ENCODE measurements at regions not wholly inside any gene's neighbourhood (a gene's known extent, or its start where the extent isn't known, plus 50 kb on each side); places are given as distances from the start of the nearest gene placed in this dataset.

DNA sequence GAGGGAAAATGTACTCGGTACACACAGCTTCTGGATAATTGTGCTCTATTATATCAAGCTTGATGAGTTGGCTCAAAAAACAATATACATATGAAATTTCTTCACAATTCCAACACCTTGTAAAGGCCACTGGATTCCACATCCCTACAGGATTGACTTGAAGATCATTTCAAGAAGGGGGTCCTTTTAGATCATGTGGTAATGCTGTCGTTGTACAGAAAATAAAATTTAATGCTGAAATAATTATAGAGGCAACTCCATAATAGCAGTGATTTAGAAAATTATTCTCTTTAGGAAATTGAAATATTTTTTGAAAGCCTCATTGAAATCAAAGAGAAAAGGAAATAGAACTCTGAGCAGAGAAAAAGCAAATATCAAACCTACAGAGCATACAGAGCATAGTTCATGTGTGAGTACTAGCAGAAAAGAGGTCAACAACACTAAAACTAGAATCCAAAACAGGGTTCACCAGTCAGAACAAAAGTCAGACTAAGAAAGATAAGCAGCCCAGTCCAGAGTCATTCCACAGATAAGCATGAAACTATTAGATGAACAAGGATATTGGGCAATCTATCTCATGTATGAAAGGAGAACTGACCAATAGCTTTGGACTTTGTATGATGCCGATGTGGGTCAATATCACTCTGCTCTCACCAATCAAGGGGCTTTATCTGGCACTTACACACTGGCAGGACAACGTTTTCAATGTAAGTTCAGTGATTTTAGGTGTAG, 79.5 kb upstream of the PALMD start (continued):
- TF ChIP-seq, protein P1, sequence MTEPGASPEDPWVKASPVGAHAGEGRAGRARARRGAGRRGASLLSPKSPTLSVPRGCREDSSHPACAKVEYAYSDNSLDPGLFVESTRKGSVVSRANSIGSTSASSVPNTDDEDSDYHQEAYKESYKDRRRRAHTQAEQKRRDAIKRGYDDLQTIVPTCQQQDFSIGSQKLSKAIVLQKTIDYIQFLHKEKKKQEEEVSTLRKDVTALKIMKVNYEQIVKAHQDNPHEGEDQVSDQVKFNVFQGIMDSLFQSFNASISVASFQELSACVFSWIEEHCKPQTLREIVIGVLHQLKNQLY (CRISPR knock-in tag; IDR thresholded peaks at IDR 0.05): peak; percentile 29; the same call in 1 of the 2 replicates
- TF ChIP-seq, protein P2, sequence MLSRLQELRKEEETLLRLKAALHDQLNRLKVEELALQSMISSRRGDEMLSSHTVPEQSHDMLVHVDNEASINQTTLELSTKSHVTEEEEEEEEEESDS (CRISPR knock-in tag; IDR thresholded peaks at IDR 0.05; ENCODE audit: borderline replicate concordance): no peak
- no peak for TF ChIP-seq KDM5A (IDR thresholded peaks at IDR 0.05; ENCODE audit: borderline replicate concordance, low read length)
- no peak for TF ChIP-seq ZNF678 (CRISPR knock-in tag; IDR thresholded peaks at IDR 0.05)
- peak; percentile 86 for TF ChIP-seq MED13 (CRISPR knock-in tag; IDR thresholded peaks at IDR 0.05)
- TF ChIP-seq ZNF772 (CRISPR knock-in tag; IDR thresholded peaks at IDR 0.05): no peak
- no peak for TF ChIP-seq ZSCAN20 (CRISPR knock-in tag; IDR thresholded peaks at IDR 0.05; ENCODE audit: borderline replicate concordance)
- no peak for TF ChIP-seq SMAD9 (CRISPR knock-in tag; IDR thresholded peaks at IDR 0.05)
- no peak for TF ChIP-seq PHB2 (IDR thresholded peaks at IDR 0.05; ENCODE audit: partially characterized antibody)
- no peak for TF ChIP-seq ZNF75D (CRISPR knock-in tag; IDR thresholded peaks at IDR 0.05; ENCODE audit: borderline replicate concordance)
- TF ChIP-seq YY1 (IDR thresholded peaks at IDR 0.05; ENCODE audit: insufficient read depth, insufficient replicate concordance, low read depth, low read length): no peak
- TF ChIP-seq SALL2 (CRISPR knock-in tag; IDR thresholded peaks at IDR 0.05): no peak
- TF ChIP-seq, protein P3, sequence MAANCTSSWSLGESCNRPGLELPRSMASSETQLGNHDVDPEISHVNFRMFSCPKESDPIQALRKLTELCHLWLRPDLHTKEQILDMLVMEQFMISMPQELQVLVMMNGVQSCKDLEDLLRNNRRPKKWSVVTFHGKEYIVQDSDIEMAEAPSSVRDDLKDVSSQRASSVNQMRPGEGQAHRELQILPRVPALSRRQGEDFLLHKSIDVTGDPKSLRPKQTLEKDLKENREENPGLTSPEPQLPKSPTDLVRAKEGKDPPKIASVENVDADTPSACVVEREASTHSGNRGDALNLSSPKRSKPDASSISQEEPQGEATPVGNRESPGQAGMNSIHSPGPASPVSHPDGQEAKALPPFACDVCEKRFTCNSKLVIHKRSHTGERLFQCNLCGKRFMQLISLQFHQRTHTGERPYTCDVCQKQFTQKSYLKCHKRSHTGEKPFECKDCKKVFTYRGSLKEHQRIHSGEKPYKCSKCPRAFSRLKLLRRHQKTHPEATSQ (CRISPR knock-in tag; IDR thresholded peaks at IDR 0.05; ENCODE audit: borderline replicate concordance): no peak; the same call in 1 of the 2 replicates
- TF ChIP-seq, protein P4, sequence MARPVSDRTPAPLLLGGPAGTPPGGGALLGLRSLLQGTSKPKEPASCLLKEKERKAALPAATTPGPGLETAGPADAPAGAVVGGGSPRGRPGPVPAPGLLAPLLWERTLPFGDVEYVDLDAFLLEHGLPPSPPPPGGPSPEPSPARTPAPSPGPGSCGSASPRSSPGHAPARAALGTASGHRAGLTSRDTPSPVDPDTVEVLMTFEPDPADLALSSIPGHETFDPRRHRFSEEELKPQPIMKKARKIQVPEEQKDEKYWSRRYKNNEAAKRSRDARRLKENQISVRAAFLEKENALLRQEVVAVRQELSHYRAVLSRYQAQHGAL (CRISPR knock-in tag; IDR thresholded peaks at IDR 0.05; ENCODE audit: not compliant biosample characterization): no peak
- no peak for TF ChIP-seq ZNF44 (CRISPR knock-in tag; IDR thresholded peaks at IDR 0.05)
- TF ChIP-seq, protein P5, sequence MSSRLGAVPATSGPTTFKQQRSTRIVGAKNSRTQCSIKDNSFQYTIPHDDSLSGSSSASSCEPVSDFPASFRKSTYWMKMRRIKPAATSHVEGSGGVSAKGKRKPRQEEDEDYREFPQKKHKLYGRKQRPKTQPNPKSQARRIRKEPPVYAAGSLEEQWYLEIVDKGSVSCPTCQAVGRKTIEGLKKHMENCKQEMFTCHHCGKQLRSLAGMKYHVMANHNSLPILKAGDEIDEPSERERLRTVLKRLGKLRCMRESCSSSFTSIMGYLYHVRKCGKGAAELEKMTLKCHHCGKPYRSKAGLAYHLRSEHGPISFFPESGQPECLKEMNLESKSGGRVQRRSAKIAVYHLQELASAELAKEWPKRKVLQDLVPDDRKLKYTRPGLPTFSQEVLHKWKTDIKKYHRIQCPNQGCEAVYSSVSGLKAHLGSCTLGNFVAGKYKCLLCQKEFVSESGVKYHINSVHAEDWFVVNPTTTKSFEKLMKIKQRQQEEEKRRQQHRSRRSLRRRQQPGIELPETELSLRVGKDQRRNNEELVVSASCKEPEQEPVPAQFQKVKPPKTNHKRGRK (CRISPR knock-in tag; IDR thresholded peaks at IDR 0.05): no peak
- TF ChIP-seq, protein P6, sequence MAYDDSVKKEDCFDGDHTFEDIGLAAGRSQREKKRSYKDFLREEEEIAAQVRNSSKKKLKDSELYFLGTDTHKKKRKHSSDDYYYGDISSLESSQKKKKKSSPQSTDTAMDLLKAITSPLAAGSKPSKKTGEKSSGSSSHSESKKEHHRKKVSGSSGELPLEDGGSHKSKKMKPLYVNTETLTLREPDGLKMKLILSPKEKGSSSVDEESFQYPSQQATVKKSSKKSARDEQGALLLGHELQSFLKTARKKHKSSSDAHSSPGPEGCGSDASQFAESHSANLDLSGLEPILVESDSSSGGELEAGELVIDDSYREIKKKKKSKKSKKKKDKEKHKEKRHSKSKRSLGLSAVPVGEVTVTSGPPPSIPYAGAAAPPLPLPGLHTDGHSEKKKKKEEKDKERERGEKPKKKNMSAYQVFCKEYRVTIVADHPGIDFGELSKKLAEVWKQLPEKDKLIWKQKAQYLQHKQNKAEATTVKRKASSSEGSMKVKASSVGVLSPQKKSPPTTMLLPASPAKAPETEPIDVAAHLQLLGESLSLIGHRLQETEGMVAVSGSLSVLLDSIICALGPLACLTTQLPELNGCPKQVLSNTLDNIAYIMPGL (CRISPR knock-in tag; IDR thresholded peaks at IDR 0.05; ENCODE audit: borderline replicate concordance in 1 of 2, low read depth in 1 of 2): no peak
- TF ChIP-seq EED (CRISPR knock-in tag; IDR thresholded peaks at IDR 0.05): no peak
- TF ChIP-seq NFATC3 (CRISPR knock-in tag; IDR thresholded peaks at IDR 0.05): no peak
- TF ChIP-seq, protein P7, sequence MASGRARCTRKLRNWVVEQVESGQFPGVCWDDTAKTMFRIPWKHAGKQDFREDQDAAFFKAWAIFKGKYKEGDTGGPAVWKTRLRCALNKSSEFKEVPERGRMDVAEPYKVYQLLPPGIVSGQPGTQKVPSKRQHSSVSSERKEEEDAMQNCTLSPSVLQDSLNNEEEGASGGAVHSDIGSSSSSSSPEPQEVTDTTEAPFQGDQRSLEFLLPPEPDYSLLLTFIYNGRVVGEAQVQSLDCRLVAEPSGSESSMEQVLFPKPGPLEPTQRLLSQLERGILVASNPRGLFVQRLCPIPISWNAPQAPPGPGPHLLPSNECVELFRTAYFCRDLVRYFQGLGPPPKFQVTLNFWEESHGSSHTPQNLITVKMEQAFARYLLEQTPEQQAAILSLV (CRISPR knock-in tag; IDR thresholded peaks at IDR 0.05; ENCODE audit: borderline replicate concordance): no peak
